ENCODE measurements at regions not wholly inside any gene's neighbourhood (a gene's known extent, or its start where the extent isn't known, plus 50 kb on each side); places are given as distances from the start of the nearest gene placed in this dataset.

DNA sequence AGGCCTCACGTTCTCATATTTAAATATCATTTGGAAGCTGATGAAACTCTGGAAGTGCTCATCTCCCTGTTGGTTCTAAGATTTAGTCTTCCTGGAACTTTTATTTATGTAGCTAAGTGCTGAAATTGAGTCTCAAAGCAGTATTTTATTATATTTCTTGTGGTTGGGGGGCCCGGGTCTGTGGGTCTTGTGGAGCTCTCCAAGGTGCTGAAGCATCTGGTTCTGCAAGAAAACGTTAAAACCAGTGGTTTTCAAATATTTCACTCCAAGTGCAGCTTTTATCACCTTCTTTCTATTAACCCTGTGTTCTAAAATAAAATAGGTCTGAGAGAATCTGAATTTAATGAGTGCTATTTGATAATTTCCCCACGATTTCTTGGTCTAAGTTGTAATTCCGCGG is 1404.8 kb downstream of the TBC1D22A start:
- no peaks in the 10 kb centered on the region for H3K4me1 ChIP-seq
- intact Hi-C loops (cut with DNase I) = no loop called here
- no peaks in the 10 kb centered on the region for H3K36me3 ChIP-seq
- peaks cover 0 to 6% of the 10 kb centered on the region in 2 donors for H3K27me3 ChIP-seq
- no peaks in the 10 kb centered on the region for H3K9me3 ChIP-seq
- no peak overlapping the region for H3K27ac ChIP-seq
- H3K4me3 ChIP-seq = no peak overlapping the region
- no peak for DNase-seq
- no peak for TF ChIP-seq CTCF (IDR thresholded peaks at IDR 0.05)
- no peak for ATAC-seq

DNA sequence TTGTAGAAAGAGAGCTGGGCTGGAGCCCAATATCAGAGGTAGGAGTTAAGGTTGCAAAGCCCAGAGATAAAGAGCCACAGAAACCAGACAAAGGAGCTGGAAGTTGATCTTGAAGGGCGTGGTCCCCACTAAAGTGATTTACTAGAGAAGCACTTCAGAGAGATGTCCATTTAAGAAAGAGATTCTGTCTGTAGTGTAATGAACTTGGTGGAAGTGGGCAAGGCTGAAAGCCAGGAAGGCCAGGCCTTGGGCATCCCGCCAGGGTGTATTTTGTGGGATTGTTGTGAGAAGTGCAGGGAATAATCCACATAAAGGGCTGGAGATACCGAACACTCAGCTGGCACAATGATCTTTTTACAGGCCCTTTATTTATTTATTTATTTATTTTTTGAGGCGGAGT is 1398.8 kb downstream of the TBC1D22A start:
- Histone ChIP-seq H3K4me1 (no peaks in the 10 kb centered on the region), H3K4me3 (no peak overlapping the region), H3K27me3 (no peaks in the 10 kb centered on the region), H3K9me3 (no peaks in the 10 kb centered on the region), H3K36me3 (no peaks in the 10 kb centered on the region), H3K27ac (no peak overlapping the region)
- intact Hi-C loops (cut with DNase I) = no loop called here
- TF ChIP-seq CTCF (IDR thresholded peaks at IDR 0.05) = no peak
- no peak for ATAC-seq
- DNase-seq = no peak

- ATAC-seq (no peak), DNase-seq (no peak)
- H3K4me1 ChIP-seq = no peaks in the 10 kb centered on the region
- no peaks in the 10 kb centered on the region for H3K36me3 ChIP-seq
- intact Hi-C loops (cut with DNase I) = no loop called here
- TF ChIP-seq CTCF (IDR thresholded peaks at IDR 0.05) = no peak
- peaks cover 0 to 7% of the 10 kb centered on the region in 2 donors for H3K27me3 ChIP-seq
- H3K27ac ChIP-seq = no peak overlapping the region
- H3K4me3 ChIP-seq = no peak overlapping the region
- no peaks in the 10 kb centered on the region for H3K9me3 ChIP-seq
Observed at GRCh38 chr22:48157676-48158075, 1395.2 kb downstream of the TBC1D22A start.

GRCh38 chr22:48156603-48157355 is 1394.3 kb downstream of the TBC1D22A start:
- intact Hi-C loops (cut with DNase I) = no loop called here
- no peak overlapping the region for H3K27ac ChIP-seq
- H3K4me1 ChIP-seq = no peaks in the 10 kb centered on the region
- no peaks in the 10 kb centered on the region for H3K36me3 ChIP-seq
- H3K27me3 ChIP-seq = peaks cover 0 to 14% of the 10 kb centered on the region in 2 donors
- no peak for TF ChIP-seq CTCF (IDR thresholded peaks at IDR 0.05)
- ATAC-seq (no peak), DNase-seq (no peak)
- H3K9me3 ChIP-seq = no peaks in the 10 kb centered on the region
- no peak overlapping the region for H3K4me3 ChIP-seq

- H3K4me1 ChIP-seq = no peaks in the 10 kb centered on the region
- ATAC-seq (no peak), DNase-seq (no peak)
- intact Hi-C loops (cut with DNase I) = no loop called here
- TF ChIP-seq CTCF (IDR thresholded peaks at IDR 0.05) = no peak
- peaks cover 0 to 14% of the 10 kb centered on the region in 2 donors for H3K27me3 ChIP-seq
- no peak overlapping the region for H3K27ac ChIP-seq
- H3K36me3 ChIP-seq = no peaks in the 10 kb centered on the region
- no peaks in the 10 kb centered on the region for H3K9me3 ChIP-seq
- no peak overlapping the region for H3K4me3 ChIP-seq
Observed at GRCh38 chr22:48155446-48155845, 1393.0 kb downstream of the TBC1D22A start.

Data from left lung (tissue), 4 donors.